PC-3 (cell line): ENCODE measurements at regions not wholly inside any gene's neighbourhood (a gene's known extent, or its start where the extent isn't known, plus 50 kb on each side); places are given as distances from the start of the nearest gene placed in this dataset.

Experiments
- ATAC-seq: fragments of 200-7000 bp; cut with Tn5 transposase; 2 replicates; pipeline ENCODE4 v1.9.1; 2020; ENCODE audit warnings: mild to moderate bottlenecking, moderate library complexity
- BruUV-seq: library from RNA; stranded (reverse); fragments of 400-500 nt; replicated peaks from 2 replicates; lab custom pipeline; 2021; lab: Mats Ljungman, UMichigan
- CTCF ChIA-PET: fragments of 300-600 bp; sonication (Branson Sonifier 250); formaldehyde crosslinking; loops from one replicate; lab custom pipeline; 2022; ENCODE audit warnings: antibody characterized with exemption; lab: Charles Lee
- POLR2A ChIA-PET: fragments of 300-600 bp; sonication (Branson Sonifier 250); formaldehyde crosslinking; loops from one replicate; lab custom pipeline; 2022; ENCODE audit warnings: antibody characterized with exemption; ENCODE audit not compliant: unreplicated experiment; lab: Charles Lee
- DNase-seq: peaks from one replicate; pipeline ENCODE4 v3.0.0-alpha.2; 2015
- H2AFZ ChIP-seq: fragments of 300-600 bp; sonication (generic); 2 replicates; pipeline ENCODE4 v1.6.0; 2016; ENCODE audit warnings: antibody characterized with exemption, low read length
- H3F3A ChIP-seq: fragments of 300-600 bp; sonication (generic); one replicate; pipeline ENCODE4 v1.6.0; 2017; ENCODE audit warnings: antibody characterized with exemption, low read length, control low read depth, mild to moderate bottlenecking; ENCODE audit not compliant: unreplicated experiment
- H3K27ac ChIP-seq: fragments of 300-600 bp; sonication (generic); 2 replicates; pipeline ENCODE4 v1.5.1; 2016; ENCODE audit warnings: mild to moderate bottlenecking, low read length
- H3K27me3 ChIP-seq: fragments of 300-600 bp; sonication (generic); 2 replicates; pipeline ENCODE4 v1.6.1; 2016; ENCODE audit warnings: low read length, mixed read lengths
- H3K36me3 ChIP-seq: fragments of 300-600 bp; sonication (generic); 2 replicates; pipeline ENCODE4 v1.6.1; 2016; ENCODE audit warnings: low read depth, mixed run types, low read length, mixed read lengths
- H3K4me1 ChIP-seq: fragments of 300-600 bp; sonication (generic); 2 replicates; pipeline ENCODE4 v1.5.1; 2016; ENCODE audit warnings: low read length; ENCODE audit not compliant: insufficient read depth
- H3K4me2 ChIP-seq: fragments of 300-600 bp; sonication (generic); 2 replicates; pipeline ENCODE4 v1.6.0; 2016; ENCODE audit warnings: low read length
- H3K4me3 ChIP-seq: fragments of 300-600 bp; sonication (generic); 2 replicates; pipeline ENCODE4 v1.5.1; 2016; ENCODE audit warnings: mild to moderate bottlenecking, low read length, mixed read lengths
- H3K79me2 ChIP-seq: fragments of 300-600 bp; sonication (generic); 2 replicates; pipeline ENCODE4 v1.6.1; 2017; ENCODE audit warnings: low read length, mixed read lengths
- H3K9ac ChIP-seq: fragments of 300-600 bp; sonication (generic); 2 replicates; pipeline ENCODE4 v1.6.0; 2016; ENCODE audit warnings: mild to moderate bottlenecking, low read length
- H3K9me2 ChIP-seq: fragments of 300-600 bp; sonication (generic); replicated peaks from 2 replicates; pipeline ENCODE4 v1.6.1; 2016; ENCODE audit warnings: mixed run types, low read length, mixed read lengths
- H3K9me3 ChIP-seq: fragments of 300-600 bp; sonication (generic); 2 replicates; pipeline ENCODE4 v1.6.1; 2016; ENCODE audit warnings: low read length, mixed read lengths
- H4K20me1 ChIP-seq: fragments of 300-600 bp; sonication (generic); 2 replicates; pipeline ENCODE4 v1.6.1; 2016; ENCODE audit warnings: low read length, mixed read lengths
- EZH2 ChIP-seq: fragments of 300-600 bp; sonication (generic); IDR thresholded peaks from one replicate; pipeline ENCODE4 v1.6.1; 2017; ENCODE audit warnings: antibody characterized with exemption, mild to moderate bottlenecking, low read length; ENCODE audit not compliant: unreplicated experiment
- EZH2phosphoT487 ChIP-seq: fragments of 300-600 bp; sonication (generic); IDR thresholded peaks from 2 replicates; pipeline ENCODE4 v1.6.1; 2018; ENCODE audit warnings: mild to moderate bottlenecking, antibody characterized with exemption, low read length, borderline replicate concordance
- intact Hi-C: fragments of 100-400 bp; cut with micrococcal nuclease; formaldehyde crosslinking; loops from 2 replicates; pipeline ENCODE4 v1.9.0; 2023
- TF ChIP-seq, protein P1 (sequence below): fragments of 300-600 bp; sonication (generic); conservative IDR thresholded peaks from 2 replicates; pipeline ENCODE4 v1.5.1; 2017; ENCODE audit warnings: antibody characterized with exemption, low read depth, mild to moderate bottlenecking, low read length

DNA sequence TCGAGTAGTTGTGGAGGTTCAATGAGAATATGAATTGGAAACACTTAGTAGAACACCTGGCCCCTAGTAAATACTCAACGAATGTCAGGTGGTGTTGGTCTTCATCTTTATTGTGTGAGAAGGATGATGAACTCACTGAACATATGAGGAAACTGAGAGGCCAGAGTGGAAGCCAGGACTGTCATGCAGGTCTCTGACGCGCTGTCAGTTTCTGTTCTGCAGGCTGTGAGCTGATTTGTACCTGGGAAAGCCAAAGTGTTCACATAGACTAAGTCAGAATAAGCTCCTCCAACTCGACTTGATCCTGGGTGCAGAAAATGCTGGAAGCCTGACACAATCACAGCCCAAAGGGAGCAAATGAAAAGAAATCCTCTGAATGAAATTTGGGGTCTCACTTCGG lies 222.2 kb downstream of the LY86 start:
- intact Hi-C loops: loop anchor here (1.0 to 5.0 kb wide), 7 partner anchors 32 to 302 kb away; no protein-coding TSS in a partner anchor
- Histone ChIP-seq H3K36me3 (no peaks in the 10 kb centered on the region), H3K27me3 (no peaks in the 10 kb centered on the region), H3K4me2 (peak overlapping the region; percentile 54), H3K4me3 (peak overlapping the region; percentile 6; the same call in 1 of the 2 replicates), H3K27ac (peak overlapping the region; percentile 100), H3K79me2 (no peaks in the 10 kb centered on the region), H3K9ac (peak overlapping the region; percentile 98), H3K9me3 (no peaks in the 10 kb centered on the region), H4K20me1 (no peaks in the 10 kb centered on the region), H2AFZ (no peak overlapping the region), H3F3A (peaks cover 11% of the 10 kb centered on the region), H3K9me2 (no peaks in the 10 kb centered on the region), H3K4me1 (peaks cover 45% of the 10 kb centered on the region)
- DNase-seq (no peak), ATAC-seq (no peak; the same call in 1 of the 2 replicates)
- BruUV-seq: TSS peak; percentile 86
- POLR2A ChIA-PET: interaction anchor here (0.6 kb wide), 1 partner anchor 40 kb away, joined by 3 read pairs; no protein-coding TSS in a partner anchor
- TF ChIP-seq, protein P1, sequence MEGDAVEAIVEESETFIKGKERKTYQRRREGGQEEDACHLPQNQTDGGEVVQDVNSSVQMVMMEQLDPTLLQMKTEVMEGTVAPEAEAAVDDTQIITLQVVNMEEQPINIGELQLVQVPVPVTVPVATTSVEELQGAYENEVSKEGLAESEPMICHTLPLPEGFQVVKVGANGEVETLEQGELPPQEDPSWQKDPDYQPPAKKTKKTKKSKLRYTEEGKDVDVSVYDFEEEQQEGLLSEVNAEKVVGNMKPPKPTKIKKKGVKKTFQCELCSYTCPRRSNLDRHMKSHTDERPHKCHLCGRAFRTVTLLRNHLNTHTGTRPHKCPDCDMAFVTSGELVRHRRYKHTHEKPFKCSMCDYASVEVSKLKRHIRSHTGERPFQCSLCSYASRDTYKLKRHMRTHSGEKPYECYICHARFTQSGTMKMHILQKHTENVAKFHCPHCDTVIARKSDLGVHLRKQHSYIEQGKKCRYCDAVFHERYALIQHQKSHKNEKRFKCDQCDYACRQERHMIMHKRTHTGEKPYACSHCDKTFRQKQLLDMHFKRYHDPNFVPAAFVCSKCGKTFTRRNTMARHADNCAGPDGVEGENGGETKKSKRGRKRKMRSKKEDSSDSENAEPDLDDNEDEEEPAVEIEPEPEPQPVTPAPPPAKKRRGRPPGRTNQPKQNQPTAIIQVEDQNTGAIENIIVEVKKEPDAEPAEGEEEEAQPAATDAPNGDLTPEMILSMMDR: no peak
- TF ChIP-seq EZH2phosphoT487 (no peak), EZH2 (no peak)
- CTCF ChIA-PET: interaction anchor here (0.9 kb wide), 1 partner anchor 52 kb away, joined by 4 read pairs; no protein-coding TSS in a partner anchor

DNA sequence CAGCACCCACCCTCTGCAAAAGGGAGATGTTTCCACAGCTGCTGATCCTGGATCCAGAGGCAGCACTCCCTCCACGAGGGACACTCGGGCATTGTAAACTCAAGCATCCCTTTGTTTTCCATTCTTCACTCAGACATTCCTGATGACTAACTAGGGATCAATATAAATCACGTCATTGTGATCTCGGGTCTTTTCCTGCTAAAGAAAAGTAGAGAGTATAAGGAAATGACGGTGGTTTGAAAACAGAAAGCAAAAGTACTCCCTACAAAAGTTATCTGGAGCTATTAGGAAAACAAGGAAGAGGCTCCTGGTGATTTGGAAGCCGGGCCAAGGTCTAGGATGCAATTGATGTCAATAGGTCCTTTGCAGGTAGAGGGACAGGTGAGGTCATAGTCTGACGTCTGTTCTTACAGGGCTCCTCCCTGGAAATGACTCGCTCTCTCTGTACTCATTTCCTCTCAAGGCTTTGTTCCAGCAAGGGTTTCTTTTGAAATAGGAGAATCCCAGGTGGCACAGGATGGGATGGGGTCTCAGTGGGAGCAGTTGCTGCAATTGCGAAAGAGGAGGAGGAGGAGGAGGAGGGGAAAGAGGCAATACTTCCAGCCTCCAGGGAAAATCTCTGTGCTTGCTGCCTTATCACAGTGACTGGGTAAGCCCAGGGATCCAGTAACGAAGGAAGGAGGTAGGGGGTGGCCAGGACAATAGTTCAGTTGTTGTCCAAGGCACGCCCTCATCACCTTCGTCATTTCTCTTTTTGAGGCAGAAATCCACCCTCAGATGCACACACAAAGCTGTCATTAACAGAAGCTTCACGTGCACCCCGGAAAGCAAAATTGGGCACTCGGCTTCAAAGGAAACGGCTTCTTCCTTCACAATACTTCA lies 222.8 kb downstream of the LY86 start:
- peak overlapping the region; percentile 45; the same call in 1 of the 2 replicates for H3K4me3 ChIP-seq
- peak overlapping the region; percentile 84 for H3K4me2 ChIP-seq
- TF ChIP-seq, protein P1: no peak
- no peak for TF ChIP-seq EZH2phosphoT487
- POLR2A ChIA-PET: interaction anchor here (0.6 kb wide), 1 partner anchor 40 kb away, joined by 3 read pairs; no protein-coding TSS in a partner anchor
- CTCF ChIA-PET: interaction anchor here (0.7 to 0.9 kb wide), 2 partner anchors 46 to 52 kb away, joined by 4 read pairs; no protein-coding TSS in a partner anchor
- peak overlapping the region; percentile 98 for H3K9ac ChIP-seq
- no peak overlapping the region for H2AFZ ChIP-seq
- H3K9me3 ChIP-seq: no peaks in the 10 kb centered on the region
- ATAC-seq (peak; percentile 82), DNase-seq (peak; percentile 98)
- H3K4me1 ChIP-seq: peaks cover 38% of the 10 kb centered on the region
- BruUV-seq: no TSS peak
- no peaks in the 10 kb centered on the region for H3K9me2 ChIP-seq
- intact Hi-C loops: loop anchor here (1.0 to 5.0 kb wide), 7 partner anchors 31 to 301 kb away; no protein-coding TSS in a partner anchor
- peak overlapping the region; percentile 100 for H3K27ac ChIP-seq
- peaks cover 11% of the 10 kb centered on the region for H3F3A ChIP-seq
- H3K27me3 ChIP-seq: no peaks in the 10 kb centered on the region
- no peaks in the 10 kb centered on the region for H3K36me3 ChIP-seq
- H3K79me2 ChIP-seq: no peaks in the 10 kb centered on the region
- H4K20me1 ChIP-seq: no peaks in the 10 kb centered on the region
